Gastrocnemius medialis (tissue), 4 donors: ENCODE measurements at regions not wholly inside any gene's neighbourhood (a gene's known extent, or its start where the extent isn't known, plus 50 kb on each side); places are given as distances from the start of the nearest gene placed in this dataset.

Experiments
- ATAC-seq, 2 donors: fragments of 150-250 bp; one replicate each; pipeline ENCODE4 v1.9.1; 2016
- DNase-seq, 2 donors: peaks; one replicate each; pipeline ENCODE4 v3.0.0-alpha.2; 2019
- H3K27ac ChIP-seq, 4 donors: fragments of 200-600 bp; sonication (generic); 1 replicate in 1 of 4; 2 replicates in 3 of 4; pipeline ENCODE4 v1.5.1; 2016 to 2018; ENCODE audit warnings: mild to moderate bottlenecking in 2 of 4, moderate library complexity in 1 of 4
- H3K27me3 ChIP-seq, 3 donors: fragments of 200-600 bp; sonication (generic) in 2 of 3; 1 replicate in 1 of 3; 2 replicates in 2 of 3; pipeline versions ENCODE4 v1.5.1 to v1.6.0; 2016 to 2019; ENCODE audit warnings: mild to moderate bottlenecking in 1 of 3, moderate library complexity in 1 of 3
- H3K36me3 ChIP-seq, 2 donors: fragments of 200-600 bp; sonication (generic) in 1 of 2; one replicate each; pipeline ENCODE4 v1.5.1; 2017 to 2018
- H3K4me1 ChIP-seq, 2 donors: fragments of 200-600 bp; sonication (generic) in 1 of 2; one replicate each; pipeline ENCODE4 v1.5.1; 2016 to 2017; ENCODE audit warnings: mild to moderate bottlenecking in 2 of 2
- H3K4me3 ChIP-seq, 4 donors: fragments of 200-600 bp; sonication (generic) in 3 of 4; 1 replicate in 1 of 4; 2 replicates in 3 of 4; pipeline ENCODE4 v1.5.1; 2016 to 2019; ENCODE audit warnings: mild to moderate bottlenecking in 2 of 4
- H3K9me3 ChIP-seq, 3 donors: fragments of 200-600 bp; sonication (generic) in 2 of 3; 1 replicate in 1 of 3; 2 replicates in 2 of 3; pipeline ENCODE4 v1.5.1; 2016 to 2019
- POLR2A ChIP-seq, 2 donors: fragments of 450-650 bp; IDR thresholded peaks; one replicate each; pipeline ENCODE4 v1.6.1; 2017; ENCODE audit warnings: antibody characterized with exemption in 2 of 2, mild to moderate bottlenecking in 2 of 2, moderate library complexity in 2 of 2
- in situ Hi-C, 4 donors: fragments of 200-750 bp; cut with MboI; loops; one replicate each; pipeline versions ENCODE4 v1.15.0 to v1.8.0; 2017; ENCODE audit warnings: low sequenced_read_pairs in 4 of 4
- intact Hi-C: fragments of 100-400 bp; cut with DNase I; formaldehyde crosslinking; loops from one replicate; pipeline ENCODE4 v1.15.1; 2023; ENCODE audit warnings: low total_unique reads
- TF ChIP-seq, protein P1 (sequence below), 5 experiments: fragments of 450-650 bp in 3 of 5; fragments of 200-600 bp in 2 of 5; sonication (generic) in 2 of 5; IDR thresholded peaks in 4 of 5; conservative IDR thresholded peaks in 1 of 5; 1 replicate in 4 of 5; 2 replicates in 1 of 5; pipeline ENCODE4 v1.5.1; 2016 to 2019; ENCODE audit warnings: antibody characterized with exemption in 5 of 5, mild to moderate bottlenecking in 3 of 5, moderate library complexity in 3 of 5

GRCh38 chr6:120779441-120779840, 554.8 kb downstream of the TBC1D32 start:
- no peaks in the 10 kb centered on the region for H3K4me1 ChIP-seq
- in situ Hi-C loops (no loop called here), intact Hi-C loops (no loop called here)
- no peaks in the 10 kb centered on the region for H3K9me3 ChIP-seq
- H3K36me3 ChIP-seq: no peaks in the 10 kb centered on the region
- no peak for DNase-seq
- no peak overlapping the region for H3K4me3 ChIP-seq
- TF ChIP-seq, protein P1, sequence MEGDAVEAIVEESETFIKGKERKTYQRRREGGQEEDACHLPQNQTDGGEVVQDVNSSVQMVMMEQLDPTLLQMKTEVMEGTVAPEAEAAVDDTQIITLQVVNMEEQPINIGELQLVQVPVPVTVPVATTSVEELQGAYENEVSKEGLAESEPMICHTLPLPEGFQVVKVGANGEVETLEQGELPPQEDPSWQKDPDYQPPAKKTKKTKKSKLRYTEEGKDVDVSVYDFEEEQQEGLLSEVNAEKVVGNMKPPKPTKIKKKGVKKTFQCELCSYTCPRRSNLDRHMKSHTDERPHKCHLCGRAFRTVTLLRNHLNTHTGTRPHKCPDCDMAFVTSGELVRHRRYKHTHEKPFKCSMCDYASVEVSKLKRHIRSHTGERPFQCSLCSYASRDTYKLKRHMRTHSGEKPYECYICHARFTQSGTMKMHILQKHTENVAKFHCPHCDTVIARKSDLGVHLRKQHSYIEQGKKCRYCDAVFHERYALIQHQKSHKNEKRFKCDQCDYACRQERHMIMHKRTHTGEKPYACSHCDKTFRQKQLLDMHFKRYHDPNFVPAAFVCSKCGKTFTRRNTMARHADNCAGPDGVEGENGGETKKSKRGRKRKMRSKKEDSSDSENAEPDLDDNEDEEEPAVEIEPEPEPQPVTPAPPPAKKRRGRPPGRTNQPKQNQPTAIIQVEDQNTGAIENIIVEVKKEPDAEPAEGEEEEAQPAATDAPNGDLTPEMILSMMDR (IDR thresholded peaks at IDR 0.05 in 4 of 5, conservative IDR thresholded peaks at IDR 0.05 in 1 of 5): no peak
- no peaks in the 10 kb centered on the region for H3K27me3 ChIP-seq
- no peak overlapping the region for H3K27ac ChIP-seq
- ATAC-seq: no peak

GRCh38 chr6:120775698-120776097, 558.6 kb downstream of the TBC1D32 start:
- ATAC-seq: no peak
- intact Hi-C loops (no loop called here), in situ Hi-C loops (no loop called here)
- Histone ChIP-seq H3K36me3 (no peaks in the 10 kb centered on the region), H3K4me1 (no peaks in the 10 kb centered on the region), H3K4me3 (no peak overlapping the region), H3K27me3 (no peaks in the 10 kb centered on the region), H3K9me3 (no peaks in the 10 kb centered on the region), H3K27ac (no peak overlapping the region)
- no peak for DNase-seq
- no peak for TF ChIP-seq POLR2A (IDR thresholded peaks at IDR 0.05)
- TF ChIP-seq, protein P1 (IDR thresholded peaks at IDR 0.05 in 4 of 5, conservative IDR thresholded peaks at IDR 0.05 in 1 of 5): no peak

DNA sequence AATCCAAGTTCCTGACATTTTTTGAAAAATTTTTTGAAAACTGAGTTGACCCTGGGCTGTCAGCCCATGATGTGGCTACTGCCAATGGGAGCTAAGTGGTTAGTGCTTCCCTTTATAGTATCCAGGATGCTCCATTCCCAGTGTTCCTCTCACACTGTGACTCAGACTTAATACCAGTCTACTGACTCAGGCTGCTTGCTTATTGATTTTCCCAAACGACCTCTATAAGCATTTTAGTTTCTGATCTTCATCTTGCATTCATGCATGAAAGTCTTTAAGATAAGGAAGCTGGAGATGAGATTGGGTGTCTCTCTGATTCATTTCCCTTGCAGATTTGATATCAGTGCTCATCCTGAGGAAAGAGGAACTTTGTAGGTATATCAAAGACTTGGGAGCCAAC, 560.0 kb downstream of the TBC1D32 start:
- no peak overlapping the region for H3K4me3 ChIP-seq
- intact Hi-C loops: no loop called here

GRCh38 chr6:120771019-120771418, 563.3 kb downstream of the TBC1D32 start:
- in situ Hi-C loops: no loop called here
- Histone ChIP-seq H3K9me3 (no peaks in the 10 kb centered on the region), H3K27ac (no peak overlapping the region), H3K4me1 (no peaks in the 10 kb centered on the region), H3K4me3 (no peak overlapping the region), H3K27me3 (no peaks in the 10 kb centered on the region), H3K36me3 (no peaks in the 10 kb centered on the region)
- ATAC-seq (no peak), DNase-seq (no peak)
- TF ChIP-seq, protein P1 (IDR thresholded peaks at IDR 0.05 in 4 of 5, conservative IDR thresholded peaks at IDR 0.05 in 1 of 5): no peak
- TF ChIP-seq POLR2A (IDR thresholded peaks at IDR 0.05): no peak
- intact Hi-C loops: no loop called here

More for the DNA sequence above, 560.0 kb downstream of the TBC1D32 start:
- Histone ChIP-seq H3K27me3 (no peaks in the 10 kb centered on the region), H3K27ac (no peak overlapping the region), H3K36me3 (no peaks in the 10 kb centered on the region), H3K4me1 (no peaks in the 10 kb centered on the region), H3K9me3 (no peaks in the 10 kb centered on the region)
- TF ChIP-seq POLR2A (IDR thresholded peaks at IDR 0.05): no peak
- TF ChIP-seq, protein P1 (IDR thresholded peaks at IDR 0.05 in 4 of 5, conservative IDR thresholded peaks at IDR 0.05 in 1 of 5): no peak
- in situ Hi-C loops: no loop called here
- no peak for DNase-seq
- no peak for ATAC-seq

GRCh38 chr6:120764312-120764711, 570.0 kb downstream of the TBC1D32 start:
- ATAC-seq: no peak

More at GRCh38 chr6:120764312-120764711, 570.0 kb downstream of the TBC1D32 start:
- in situ Hi-C loops (no loop called here), intact Hi-C loops (no loop called here)
- Histone ChIP-seq H3K27ac (no peak overlapping the region), H3K36me3 (no peaks in the 10 kb centered on the region), H3K9me3 (no peaks in the 10 kb centered on the region), H3K4me3 (no peak overlapping the region), H3K4me1 (no peaks in the 10 kb centered on the region), H3K27me3 (no peaks in the 10 kb centered on the region)
- TF ChIP-seq, protein P1 (IDR thresholded peaks at IDR 0.05 in 4 of 5, conservative IDR thresholded peaks at IDR 0.05 in 1 of 5): no peak
- TF ChIP-seq POLR2A (IDR thresholded peaks at IDR 0.05): no peak
- no peak for DNase-seq
